Dedifferentiated amniotic fluid mesenchymal stem cell (primary cell): ENCODE measurements at regions not wholly inside any gene's neighbourhood (a gene's known extent, or its start where the extent isn't known, plus 50 kb on each side); places are given as distances from the start of the nearest gene placed in this dataset.
"Not testable (repeated sequence)": the region's sequence is repeated elsewhere in the genome, so short reads cannot be mapped to it uniquely, and the experiment has no call there.

Source experiments
- DNase-seq: peaks from one replicate; pipeline ENCODE4 v3.0.0-alpha.2; 2016; ENCODE audit errors: extremely low spot score

- no peak for DNase-seq
Measured at GRCh38 chr1:187836557-187836956, 1007.8 kb downstream of the PLA2G4A start.

DNA sequence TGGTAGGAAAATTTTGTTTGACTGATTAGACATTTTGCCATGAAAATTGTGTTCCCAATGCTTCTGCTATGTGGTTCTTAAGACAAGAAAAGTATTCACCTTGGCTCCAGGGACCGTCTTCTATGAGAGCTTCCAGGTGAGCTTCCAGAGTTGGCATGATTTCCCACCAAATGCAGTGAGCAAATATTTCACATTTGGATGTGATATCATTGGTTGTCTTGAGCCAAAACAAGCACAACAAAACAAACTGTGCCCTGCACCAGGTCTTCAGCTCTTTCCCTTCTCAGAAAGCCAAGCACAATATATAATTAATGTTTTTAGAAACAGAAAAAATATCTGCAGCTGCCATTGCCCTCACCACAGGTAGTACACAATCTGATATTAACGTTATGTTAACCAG lies 1009.0 kb downstream of the PLA2G4A start:
- DNase-seq = no peak

- no peak for DNase-seq
Measured at GRCh38 chr1:187838335-187839293, 1009.9 kb downstream of the PLA2G4A start.

- DNase-seq = no peak
Measured at GRCh38 chr1:187839873-187840272, 1011.1 kb downstream of the PLA2G4A start.

DNA sequence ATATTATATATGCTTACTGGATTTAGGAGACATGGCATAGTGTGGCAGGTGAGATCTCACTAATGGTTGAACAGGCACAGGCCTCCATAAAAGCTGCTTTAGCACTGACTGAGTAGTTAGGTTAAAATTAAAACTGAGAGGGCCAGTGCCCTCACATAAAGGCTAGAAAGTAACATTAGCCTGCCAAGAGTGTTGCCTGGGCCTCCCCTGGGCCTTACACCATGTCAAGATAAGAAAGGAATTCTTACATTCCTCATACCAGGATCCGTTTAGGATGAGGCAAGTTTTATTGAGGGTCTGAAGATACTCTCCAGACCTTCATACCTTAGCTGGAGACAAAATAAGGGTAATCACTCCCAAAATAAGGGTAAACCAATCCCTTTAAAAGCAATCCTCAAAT lies 1011.8 kb downstream of the PLA2G4A start:
- DNase-seq = no peak

- peak; percentile 20 for DNase-seq
Measured at GRCh38 chr1:187842406-187843165, 1013.8 kb downstream of the PLA2G4A start.

GRCh38 chr1:187844313-187844712 lies 1015.6 kb downstream of the PLA2G4A start:
- no peak for DNase-seq

GRCh38 chr1:187847531-187847930 lies 1018.8 kb downstream of the PLA2G4A start:
- no peak for DNase-seq

- DNase-seq = no peak
Measured at GRCh38 chr1:187848321-187848720, 1019.6 kb downstream of the PLA2G4A start.

DNA sequence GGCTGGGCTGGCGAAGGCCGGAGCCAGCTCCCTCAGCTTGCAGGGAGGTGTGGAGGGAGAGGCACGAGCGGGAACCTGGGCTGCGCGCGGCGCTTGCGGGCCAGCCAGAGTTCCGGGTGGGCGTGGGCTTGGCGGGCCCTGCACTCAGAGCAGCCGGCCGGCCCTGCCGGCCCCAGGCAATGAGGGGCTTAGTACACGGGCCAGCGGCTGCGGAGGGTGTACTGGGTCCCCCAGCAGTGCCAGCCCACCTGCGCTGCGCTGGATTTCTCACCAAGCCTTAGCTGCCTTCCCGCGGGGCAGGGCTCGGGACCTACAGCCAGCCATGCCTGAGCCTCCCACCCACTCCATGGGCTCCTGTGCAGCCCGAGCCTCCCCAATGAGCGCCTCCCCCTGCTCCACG lies 1021.4 kb downstream of the PLA2G4A start:
- not testable (repeated sequence) for DNase-seq

DNA sequence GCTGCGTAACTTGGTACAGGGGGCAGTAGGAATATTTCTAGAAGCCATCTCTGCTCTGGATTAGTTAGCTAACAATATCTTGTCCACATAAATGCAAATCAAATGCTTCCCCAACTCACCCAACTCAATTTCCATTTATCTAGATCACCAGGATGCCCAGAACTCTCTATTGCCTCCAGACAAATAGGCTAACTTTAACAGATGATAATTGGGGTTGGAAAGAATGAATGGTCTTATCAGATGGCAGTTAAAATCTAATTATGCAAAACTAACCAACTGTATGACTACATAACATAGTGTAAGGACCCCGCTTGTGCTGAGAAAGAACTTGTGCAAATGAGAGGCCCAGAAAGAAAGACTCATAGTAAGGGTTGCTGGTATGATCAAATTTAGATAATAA lies 1024.8 kb downstream of the PLA2G4A start:
- DNase-seq = no peak

GRCh38 chr1:187854457-187854856 lies 1025.7 kb downstream of the PLA2G4A start:
- DNase-seq = no peak

DNA sequence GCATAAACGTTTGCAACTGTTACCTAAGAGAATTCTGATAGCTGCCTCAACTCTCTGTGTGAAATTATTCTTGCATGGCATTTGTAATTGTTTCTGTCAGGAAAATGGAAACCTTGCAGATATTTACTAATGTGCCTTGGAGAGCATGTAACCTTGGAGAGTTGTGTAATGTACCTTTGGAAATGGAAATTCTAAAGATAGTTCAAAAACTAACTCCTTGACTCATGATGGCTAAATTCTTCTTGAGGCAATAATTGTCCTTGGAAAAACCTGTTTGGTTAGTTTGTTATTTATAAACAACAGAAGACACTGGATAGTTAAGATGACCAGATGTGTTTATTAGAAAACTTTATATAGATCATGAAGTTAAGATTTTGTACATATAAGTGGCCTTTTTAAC lies 1033.8 kb downstream of the PLA2G4A start:
- DNase-seq = no peak

DNA sequence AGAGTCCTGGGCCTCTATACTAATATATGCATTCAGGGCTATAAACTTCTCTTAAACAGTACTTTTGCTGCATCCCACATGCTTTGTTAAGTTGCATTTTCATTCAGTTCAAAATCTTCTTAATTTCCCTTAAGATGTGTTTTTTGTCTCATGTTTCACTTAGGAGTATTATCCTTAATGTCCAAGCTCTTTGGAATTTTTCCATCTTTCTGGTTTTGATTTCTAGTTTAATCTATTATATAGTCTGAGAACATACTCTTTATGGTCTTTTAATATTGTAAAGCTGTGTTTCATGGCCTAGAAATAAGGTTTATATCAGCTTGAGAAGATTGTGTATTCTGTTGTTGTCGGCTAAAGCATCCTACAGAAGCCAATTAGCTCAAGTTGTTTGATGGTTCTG lies 1041.8 kb downstream of the PLA2G4A start:
- peak; percentile 23 for DNase-seq

DNA sequence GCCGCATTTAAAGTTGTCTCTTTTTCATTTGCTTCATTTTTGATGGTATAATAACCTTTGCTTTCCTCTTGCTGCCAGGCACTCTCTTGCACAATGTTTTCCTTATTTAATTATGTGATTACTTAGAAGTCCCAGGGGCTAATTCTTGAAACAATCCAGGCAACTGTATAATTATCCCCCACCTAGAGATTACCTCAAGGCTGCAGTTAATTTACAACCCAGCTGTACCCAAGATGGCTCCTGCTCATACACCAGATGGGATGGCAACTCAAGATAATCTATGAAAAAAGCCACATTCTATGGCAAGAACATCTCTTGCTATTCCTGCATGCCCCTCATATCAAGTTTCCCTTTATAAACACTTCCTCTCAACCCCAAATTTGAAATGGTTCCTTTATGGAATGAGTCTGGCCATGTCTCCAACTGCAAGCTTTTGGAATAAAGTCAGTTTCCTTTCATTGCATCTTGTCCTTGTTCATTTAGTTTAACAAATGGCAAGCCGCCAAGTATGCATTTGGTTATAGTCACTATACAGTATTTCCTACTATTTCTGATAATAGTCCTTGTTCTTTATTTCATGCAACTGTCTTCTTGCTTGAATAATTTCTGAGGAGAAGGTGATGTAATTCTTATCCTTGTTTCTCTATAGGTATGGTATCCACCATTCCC lies 1042.6 kb downstream of the PLA2G4A start:
- DNase-seq = peak; percentile 38

DNA sequence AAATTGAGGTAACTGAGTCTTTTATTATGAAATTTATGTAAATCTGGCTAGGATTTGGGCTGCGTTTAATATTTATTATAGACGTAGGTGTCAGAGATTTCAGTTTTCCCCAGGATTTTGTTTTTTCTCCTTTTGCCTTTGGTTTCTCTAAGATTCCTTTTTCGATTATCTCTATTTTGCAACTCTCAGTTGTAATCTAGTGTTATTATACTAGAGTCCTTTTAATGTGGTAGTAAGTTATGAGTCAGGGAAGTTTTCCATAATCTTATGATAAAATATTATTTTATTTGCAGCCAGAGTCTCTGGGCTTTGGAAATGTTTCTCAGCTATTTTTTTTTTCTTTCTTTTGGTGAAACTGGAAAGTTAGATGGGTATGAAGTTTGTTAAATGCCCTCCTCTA lies 1043.8 kb downstream of the PLA2G4A start:
- DNase-seq = no peak

GRCh38 chr1:187873126-187873525 lies 1044.4 kb downstream of the PLA2G4A start:
- no peak for DNase-seq

DNA sequence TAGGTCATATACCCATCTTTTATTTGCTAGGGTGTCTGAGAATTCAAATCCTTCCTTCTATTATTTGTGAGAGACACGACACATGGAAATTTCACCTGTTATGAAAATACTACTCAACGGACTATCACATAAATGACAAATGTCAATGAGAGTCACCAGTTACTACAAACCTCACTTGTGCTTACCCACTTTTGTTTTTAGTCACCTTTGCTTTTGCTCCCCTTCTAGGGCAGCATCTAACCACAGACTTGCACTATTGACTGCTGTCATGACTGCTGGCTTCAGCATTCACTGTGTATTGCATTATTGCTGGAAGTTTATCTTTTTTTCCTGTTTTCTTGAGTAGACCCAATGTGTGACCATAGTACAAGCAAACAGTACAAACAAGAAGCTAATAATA lies 1048.0 kb downstream of the PLA2G4A start:
- no peak for DNase-seq

DNA sequence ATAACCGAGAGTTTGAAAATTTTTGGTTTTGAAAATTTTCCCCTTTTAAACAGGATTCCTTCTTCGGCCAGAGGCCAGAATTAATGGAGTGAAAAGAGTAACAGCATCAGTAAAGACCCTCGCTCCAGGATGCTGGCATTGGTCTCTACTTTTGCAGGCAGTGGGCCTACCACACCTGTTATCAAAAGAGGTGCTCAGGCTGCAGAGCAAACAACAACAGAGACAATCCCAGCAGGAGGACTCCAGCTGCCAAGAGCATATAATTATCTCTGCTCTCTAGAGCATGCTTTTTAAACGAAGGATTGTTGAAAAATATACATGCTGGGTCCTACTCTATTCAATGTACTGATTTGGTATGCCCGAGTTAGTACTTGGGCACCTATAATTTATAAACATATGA lies 1048.5 kb downstream of the PLA2G4A start:
- no peak for DNase-seq

GRCh38 chr1:187878883-187879282 lies 1050.1 kb downstream of the PLA2G4A start:
- no peak for DNase-seq

GRCh38 chr1:187883356-187883755 lies 1054.6 kb downstream of the PLA2G4A start:
- no peak for DNase-seq

GRCh38 chr1:187891993-187892682 lies 1063.4 kb downstream of the PLA2G4A start:
- no peak for DNase-seq
